Transverse colon (tissue), 4 donors: ENCODE measurements at regions not wholly inside any gene's neighbourhood (a gene's known extent, or its start where the extent isn't known, plus 50 kb on each side); places are given as distances from the start of the nearest gene placed in this dataset.

ENCODE experiments used
- DNase-seq: peaks from one replicate; pipeline ENCODE4 v3.0.0-alpha.2; 2019
- H3K27ac ChIP-seq, 4 donors: fragments of 200-600 bp; sonication (generic); 2 replicates each; pipeline ENCODE4 v1.5.1; 2016 to 2018; ENCODE audit warnings: inconsistent platforms in 4 of 4
- H3K27me3 ChIP-seq: fragments of 200-600 bp; sonication (generic); 2 replicates; pipeline ENCODE4 v1.5.1; 2017; ENCODE audit warnings: inconsistent platforms
- H3K36me3 ChIP-seq, 4 donors: fragments of 200-600 bp; sonication (generic); 2 replicates each; pipeline ENCODE4 v1.5.1; 2017 to 2019; ENCODE audit warnings: inconsistent platforms in 4 of 4
- H3K4me1 ChIP-seq, 4 donors: fragments of 200-600 bp; sonication (generic); 2 replicates each; pipeline ENCODE4 v1.5.1; 2017 to 2020; ENCODE audit warnings: inconsistent platforms in 4 of 4
- H3K4me3 ChIP-seq, 4 donors: fragments of 200-600 bp; sonication (generic); 1 replicate in 1 of 4; 2 replicates in 3 of 4; pipeline versions ENCODE4 v1.5.1 to v1.6.1; 2017 to 2019; ENCODE audit warnings: inconsistent platforms in 4 of 4
- H3K9me3 ChIP-seq, 2 donors: fragments of 200-600 bp; sonication (generic); 2 replicates each; pipeline ENCODE4 v1.5.1; 2017 to 2019; ENCODE audit warnings: inconsistent platforms in 2 of 2
- CTCF ChIP-seq, 5 experiments: fragments of 200-600 bp in 3 of 5; fragments of 450-650 bp in 2 of 5; sonication (generic) in 3 of 5; IDR thresholded peaks; 1 replicate in 2 of 5; 2 replicates in 3 of 5; pipeline ENCODE4 v1.5.1; 2016 to 2017; ENCODE audit warnings: antibody characterized with exemption in 5 of 5, inconsistent platforms in 3 of 5, mild to moderate bottlenecking in 2 of 5, moderate library complexity in 1 of 5
- EP300 ChIP-seq: sonication (generic); formaldehyde crosslinking; IDR thresholded peaks from one replicate; pipeline ENCODE4 v1.6.1; 2017; ENCODE audit warnings: antibody characterized with exemption, low read depth
- POLR2A ChIP-seq: fragments of 450-650 bp; IDR thresholded peaks from one replicate; pipeline ENCODE4 v1.6.1; 2016; ENCODE audit warnings: antibody characterized with exemption, mild to moderate bottlenecking, moderate library complexity
- POLR2AphosphoS5 ChIP-seq, 3 donors: sonication (generic); formaldehyde crosslinking; IDR thresholded peaks; one replicate each; pipeline ENCODE4 v1.6.1; 2016; ENCODE audit warnings: antibody characterized with exemption in 3 of 3
- WGBS, 2 donors: methylation state at CpG; one replicate each; pipeline ENCODE4 v1.1.5; 2018; ENCODE audit warnings: low coverage in 1 of 2; 5-methylcytosine and 5-hydroxymethylcytosine counted together
- in situ Hi-C, 4 donors: fragments of 200-750 bp; cut with MboI; loops; one replicate each; pipeline versions ENCODE4 v1.15.0 to v1.15.1; 2017; ENCODE audit warnings: low sequenced_read_pairs in 3 of 4, low pct_ligation_motif_present in 1 of 4, low pct_unique_long_range_greater_than_20kb in 1 of 4
- intact Hi-C: fragments of 100-400 bp; cut with DNase I; formaldehyde crosslinking; loops from one replicate; pipeline ENCODE4 v1.15.1; 2023; ENCODE audit warnings: low total_unique reads

DNA sequence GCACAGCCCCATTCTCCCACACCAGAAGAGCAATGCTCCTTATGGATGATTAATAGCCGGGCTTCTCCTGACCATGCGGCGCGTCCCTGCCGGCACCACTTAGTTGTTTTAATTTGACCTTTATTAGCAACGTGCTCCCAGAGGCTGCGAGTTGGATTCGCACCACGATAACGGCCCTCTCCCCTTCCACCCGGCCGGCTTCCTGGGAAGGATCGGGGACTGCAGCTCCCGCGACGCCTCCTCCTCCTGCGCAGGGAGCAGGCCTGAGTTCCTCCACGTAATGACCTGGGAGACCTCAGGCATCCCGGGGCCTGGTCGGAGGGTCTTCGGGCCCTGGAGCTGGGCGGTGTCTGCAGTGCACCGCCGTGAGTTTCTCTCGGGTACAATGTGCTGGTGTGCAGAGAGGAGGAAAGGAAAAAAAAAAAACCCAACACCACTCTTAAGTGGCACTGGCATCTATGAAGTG, 243.3 kb upstream of the TOPAZ1 start:
- in situ Hi-C loops (no loop called here), intact Hi-C loops (no loop called here)
- Histone ChIP-seq H3K4me3 (peak overlapping the region in 3 of 4 donors; percentile 27 to 54 (median 32)), H3K27me3 (peaks cover 96% of the 10 kb centered on the region), H3K9me3 (no peaks in the 10 kb centered on the region), H3K27ac (no peak overlapping the region), H3K36me3 (no peaks in the 10 kb centered on the region), H3K4me1 (peaks cover 0 to 53% (median 42%) of the 10 kb centered on the region in 4 donors)
- TF ChIP-seq POLR2AphosphoS5 (IDR thresholded peaks at IDR 0.05): no peak
- no peak for TF ChIP-seq CTCF (IDR thresholded peaks at IDR 0.05)
- no peak for TF ChIP-seq EP300
- TF ChIP-seq POLR2A: no peak
- DNase-seq: no peak
- 3 to 7% methylated on average over 3 to 25 of the region's 25 CpGs for WGBS, 2 donors

GRCh38 chr3:43998836-43999727, 242.6 kb upstream of the TOPAZ1 start:
- H3K27me3 ChIP-seq: peaks cover 96% of the 10 kb centered on the region
- peak overlapping the region in 3 of 4 donors; percentile 27 to 54 (median 32) for H3K4me3 ChIP-seq
- no peaks in the 10 kb centered on the region for H3K36me3 ChIP-seq
- peaks cover 0 to 53% (median 42%) of the 10 kb centered on the region in 4 donors for H3K4me1 ChIP-seq
- in situ Hi-C loops (no loop called here), intact Hi-C loops (no loop called here)
- WGBS, 2 donors: 3% methylated on average over 49 of the region's 93 CpGs; no CpG with 5 or more reads in 1 of the 2 donors
- no peak for DNase-seq
- TF ChIP-seq EP300 (no peak), POLR2A (no peak), CTCF (IDR thresholded peaks at IDR 0.05) (no peak), POLR2AphosphoS5 (IDR thresholded peaks at IDR 0.05) (no peak)
- H3K9me3 ChIP-seq: no peaks in the 10 kb centered on the region
- H3K27ac ChIP-seq: no peak overlapping the region

DNA sequence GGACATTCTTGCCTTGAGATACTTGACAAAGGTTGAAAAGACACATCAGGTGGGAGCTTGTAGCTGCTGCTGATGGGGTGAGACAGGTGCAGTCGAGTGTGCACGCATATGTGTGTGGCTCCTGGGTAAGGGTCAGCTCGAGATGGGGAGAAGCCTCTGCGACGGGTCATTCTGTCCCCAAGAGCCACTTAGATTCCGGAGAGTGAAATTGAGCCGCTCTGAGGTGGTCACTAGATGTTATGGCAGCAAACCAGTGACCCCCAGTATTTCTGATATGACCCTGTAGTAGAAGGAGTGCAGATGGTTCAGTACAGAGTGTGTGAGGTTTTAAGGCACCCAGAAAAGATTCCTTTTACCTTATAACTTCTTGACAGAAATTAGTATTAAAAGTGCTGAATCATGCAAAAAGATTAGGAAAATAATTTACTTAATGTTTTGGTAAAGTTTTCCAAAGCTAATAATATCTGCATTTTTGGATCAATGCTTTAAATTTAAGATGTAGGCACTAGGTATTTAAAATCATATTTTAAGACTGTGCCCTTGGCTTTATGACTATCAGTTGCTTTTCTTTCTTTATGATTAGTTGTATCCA, 241.9 kb upstream of the TOPAZ1 start:
- no peaks in the 10 kb centered on the region for H3K9me3 ChIP-seq
- peaks cover 0 to 49% (median 39%) of the 10 kb centered on the region in 4 donors for H3K4me1 ChIP-seq
- TF ChIP-seq POLR2A (no peak), CTCF (IDR thresholded peaks at IDR 0.05) (no peak), POLR2AphosphoS5 (IDR thresholded peaks at IDR 0.05) (no peak), EP300 (no peak)
- H3K4me3 ChIP-seq: peak overlapping the region in 1 of 4 donors; percentile 54
- 67% methylated on average over 7 of the region's 7 CpGs; no CpG with 5 or more reads in 1 of the 2 donors for WGBS, 2 donors
- in situ Hi-C loops: no loop called here
- intact Hi-C loops: no loop called here
- no peak for DNase-seq
- H3K27me3 ChIP-seq: peaks cover 95% of the 10 kb centered on the region
- H3K27ac ChIP-seq: no peak overlapping the region
- no peaks in the 10 kb centered on the region for H3K36me3 ChIP-seq

DNA sequence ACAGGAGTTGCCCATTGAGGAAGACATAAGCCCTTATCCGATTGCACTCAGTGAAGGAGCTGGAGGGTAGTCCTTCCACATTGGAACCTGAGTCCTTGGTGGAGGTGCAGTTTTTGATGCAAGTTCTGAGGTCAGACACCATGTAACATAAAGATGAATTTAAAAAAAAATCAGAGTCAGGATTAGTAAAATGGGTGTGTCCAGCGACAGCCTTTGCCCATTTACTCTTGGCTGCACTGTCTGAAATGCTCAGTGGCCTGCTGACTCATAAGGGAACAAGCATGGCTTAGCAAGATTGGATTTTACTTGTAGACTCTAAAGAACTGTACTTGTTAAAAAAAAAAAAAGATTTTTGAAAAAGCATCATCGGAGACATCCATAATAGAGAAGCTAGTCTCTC, 241.1 kb upstream of the TOPAZ1 start:
- Histone ChIP-seq H3K27ac (no peak overlapping the region), H3K4me3 (no peak overlapping the region), H3K36me3 (no peaks in the 10 kb centered on the region), H3K27me3 (peaks cover 95% of the 10 kb centered on the region), H3K4me1 (peaks cover 0 to 42% (median 32%) of the 10 kb centered on the region in 4 donors), H3K9me3 (no peaks in the 10 kb centered on the region)
- 75 to 76% methylated on average over 3 of the region's 3 CpGs for WGBS, 2 donors
- intact Hi-C loops: no loop called here
- no peak for DNase-seq
- in situ Hi-C loops: no loop called here
- TF ChIP-seq CTCF (IDR thresholded peaks at IDR 0.05): no peak
- TF ChIP-seq POLR2A: no peak
- TF ChIP-seq POLR2AphosphoS5 (IDR thresholded peaks at IDR 0.05): no peak
- no peak for TF ChIP-seq EP300
